ENCODE measurements at regions not wholly inside any gene's neighbourhood (a gene's known extent, or its start where the extent isn't known, plus 50 kb on each side); places are given as distances from the start of the nearest gene placed in this dataset.

- TF ChIP-seq PATZ1 (CRISPR knock-in tag; IDR thresholded peaks at IDR 0.05) = peak; percentile 74
- TF ChIP-seq CEBPG (CRISPR knock-in tag; IDR thresholded peaks at IDR 0.05) = peak; percentile 58
- TF ChIP-seq, protein P1, sequence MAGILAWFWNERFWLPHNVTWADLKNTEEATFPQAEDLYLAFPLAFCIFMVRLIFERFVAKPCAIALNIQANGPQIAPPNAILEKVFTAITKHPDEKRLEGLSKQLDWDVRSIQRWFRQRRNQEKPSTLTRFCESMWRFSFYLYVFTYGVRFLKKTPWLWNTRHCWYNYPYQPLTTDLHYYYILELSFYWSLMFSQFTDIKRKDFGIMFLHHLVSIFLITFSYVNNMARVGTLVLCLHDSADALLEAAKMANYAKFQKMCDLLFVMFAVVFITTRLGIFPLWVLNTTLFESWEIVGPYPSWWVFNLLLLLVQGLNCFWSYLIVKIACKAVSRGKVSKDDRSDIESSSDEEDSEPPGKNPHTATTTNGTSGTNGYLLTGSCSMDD (CRISPR knock-in tag; IDR thresholded peaks at IDR 0.05) = no peak
- TF ChIP-seq FOXK2 (IDR thresholded peaks at IDR 0.05) = peak; percentile 79
- peak; percentile 66; the same call in 1 of the 2 replicates for TF ChIP-seq CREM (IDR thresholded peaks at IDR 0.05)
- TF ChIP-seq CREM (CRISPR knock-in tag; IDR thresholded peaks at IDR 0.05) = no peak
- TF ChIP-seq ZSCAN29 (CRISPR knock-in tag; conservative IDR thresholded peaks at IDR 0.05) = 0 out of 2 replicates have a peak, but pooled peaks have one; percentile 64
- no peak for TF ChIP-seq ZNF275 (CRISPR knock-in tag; IDR thresholded peaks at IDR 0.05; ENCODE audit: borderline replicate concordance)
- peak; percentile 92 for TF ChIP-seq KDM6A (CRISPR knock-in tag; IDR thresholded peaks at IDR 0.05; ENCODE audit: low read depth)
Observed at GRCh38 chr7:47715631-47716068, 133.7 kb upstream of the TNS3 start (continued).

Measured in HepG2 (cell line).